H9 (cell line): ENCODE measurements at regions not wholly inside any gene's neighbourhood (a gene's known extent, or its start where the extent isn't known, plus 50 kb on each side); places are given as distances from the start of the nearest gene placed in this dataset.

Source experiments
- DNase-seq: peaks from one replicate; pipeline ENCODE4 v3.0.0-alpha.2; 2017
- H2AFZ ChIP-seq: one replicate; pipeline ENCODE4 v1.6.1; 2013; ENCODE audit warnings: mild to moderate bottlenecking, low read length, control low read depth, moderate library complexity
- H2AK5ac ChIP-seq: 2 replicates; pipeline ENCODE4 v1.6.1; 2013; ENCODE audit warnings: low read length, control low read depth, mixed read lengths; ENCODE audit not compliant: insufficient read length
- H2BK120ac ChIP-seq: one replicate; pipeline ENCODE4 v1.6.1; 2013; ENCODE audit warnings: low read depth, mild to moderate bottlenecking, low read length, control low read depth, inconsistent platforms; ENCODE audit not compliant: poor library complexity, severe bottlenecking
- H2BK12ac ChIP-seq: 2 replicates; pipeline ENCODE4 v1.6.1; 2013; ENCODE audit warnings: low read length, control low read depth, mixed read lengths, low read depth; ENCODE audit not compliant: insufficient read length
- H2BK15ac ChIP-seq: 2 replicates; pipeline ENCODE4 v1.6.1; 2013; ENCODE audit warnings: low read depth, low read length, control low read depth
- H2BK20ac ChIP-seq: one replicate; pipeline ENCODE4 v1.6.1; 2013; ENCODE audit warnings: low read depth, mild to moderate bottlenecking, low read length, control low read depth, inconsistent platforms; ENCODE audit not compliant: poor library complexity, severe bottlenecking
- H2BK5ac ChIP-seq: 2 replicates; pipeline ENCODE4 v1.6.1; 2013; ENCODE audit warnings: low read length, control low read depth, mixed read lengths; ENCODE audit not compliant: insufficient read length
- H3K14ac ChIP-seq: 2 replicates; pipeline ENCODE4 v1.6.1; 2013; ENCODE audit warnings: low read length, control low read depth; ENCODE audit not compliant: insufficient read depth
- H3K18ac ChIP-seq: 2 replicates; pipeline ENCODE4 v1.6.1; 2013; ENCODE audit warnings: low read depth, mild to moderate bottlenecking, mixed read lengths, low read length, control low read depth; ENCODE audit not compliant: insufficient read length
- H3K23ac ChIP-seq: 2 replicates; pipeline ENCODE4 v1.6.1; 2013; ENCODE audit warnings: low read length, control low read depth, mixed read lengths, low read depth; ENCODE audit not compliant: insufficient read length
- H3K23me2 ChIP-seq: 2 replicates; pipeline ENCODE4 v1.6.1; 2013; ENCODE audit warnings: low read depth, mild to moderate bottlenecking, mixed read lengths, low read length, control low read depth; ENCODE audit not compliant: insufficient read length, poor library complexity, severe bottlenecking
- H3K27ac ChIP-seq: 2 replicates; pipeline ENCODE4 v1.5.1; 2013; ENCODE audit warnings: low read length, control low read depth, mixed read lengths, low read depth; ENCODE audit not compliant: insufficient read length
- H3K27me3 ChIP-seq: 2 replicates; pipeline ENCODE4 v1.6.1; 2013; ENCODE audit warnings: low read length, control low read depth, inconsistent platforms; ENCODE audit not compliant: insufficient read depth
- H3K4ac ChIP-seq: 2 replicates; pipeline ENCODE4 v1.6.1; 2013; ENCODE audit warnings: low read depth, mild to moderate bottlenecking, control low read depth, inconsistent platforms, low read length, moderate library complexity
- H3K4me1 ChIP-seq: 2 replicates; pipeline ENCODE4 v1.6.1; 2013; ENCODE audit warnings: low read length, control low read depth, inconsistent platforms; ENCODE audit not compliant: insufficient read depth
- H3K4me2 ChIP-seq: 2 replicates; pipeline ENCODE4 v1.6.1; 2013; ENCODE audit warnings: low read length, control low read depth, mixed read lengths; ENCODE audit not compliant: insufficient read length, insufficient read depth
- H3K56ac ChIP-seq: 2 replicates; pipeline ENCODE4 v1.6.1; 2013; ENCODE audit warnings: low read depth, mild to moderate bottlenecking, mixed read lengths, low read length, control low read depth; ENCODE audit not compliant: insufficient read length
- H3K79me1 ChIP-seq: 2 replicates; pipeline ENCODE4 v1.6.1; 2013; ENCODE audit warnings: low read depth, mild to moderate bottlenecking, moderate library complexity, low read length, control low read depth, inconsistent platforms; ENCODE audit not compliant: insufficient read depth, poor library complexity, severe bottlenecking
- H3K79me2 ChIP-seq: 2 replicates; pipeline ENCODE4 v1.6.1; 2013; ENCODE audit warnings: low read length, control low read depth, inconsistent platforms; ENCODE audit not compliant: insufficient read depth
- H3K9ac ChIP-seq: 2 replicates; pipeline ENCODE4 v1.6.1; 2013; ENCODE audit warnings: low read length, control low read depth, mixed read lengths; ENCODE audit not compliant: insufficient read length; ENCODE audit errors: extremely low read depth
- H3K9me3 ChIP-seq: one replicate; pipeline ENCODE4 v1.6.1; 2013; ENCODE audit warnings: low read depth, low read length, inconsistent platforms; ENCODE audit not compliant: control insufficient read depth
- H3T11ph ChIP-seq: one replicate; pipeline ENCODE4 v1.6.1; 2013; ENCODE audit warnings: mild to moderate bottlenecking, low read length, control low read depth, inconsistent platforms
- H4K20me1 ChIP-seq: one replicate; pipeline ENCODE4 v1.6.1; 2013; ENCODE audit not compliant: control insufficient read depth, insufficient read length, insufficient read depth
- H4K5ac ChIP-seq: 2 replicates; pipeline ENCODE4 v1.6.1; 2013; ENCODE audit warnings: low read depth, mild to moderate bottlenecking, mixed read lengths, low read length, control low read depth; ENCODE audit not compliant: insufficient read length
- H4K8ac ChIP-seq: replicated peaks from 2 replicates; pipeline ENCODE4 v1.6.1; 2013; ENCODE audit warnings: low read length, control low read depth, mixed read lengths, low read depth; ENCODE audit not compliant: insufficient read length
- H4K91ac ChIP-seq: 2 replicates; pipeline ENCODE4 v1.6.1; 2013; ENCODE audit warnings: low read depth, mild to moderate bottlenecking, moderate library complexity, mixed read lengths, low read length, control low read depth; ENCODE audit not compliant: insufficient read length
- H3K27ac Mint-ChIP-seq, 3 experiments: 2 replicates in 2 of 3; 3 replicates in 1 of 3; pipeline ENCODE4 v1.8.0; 2020 to 2021; ENCODE audit warnings: mixed read lengths in 3 of 3, mild to moderate bottlenecking in 1 of 3, moderate library complexity in 1 of 3
- H3K27me3 Mint-ChIP-seq: 2 replicates; pipeline ENCODE4 v1.8.0; 2021; ENCODE audit warnings: low read depth, mild to moderate bottlenecking, moderate library complexity, mixed read lengths
- H3K36me3 Mint-ChIP-seq, 3 experiments: 2 replicates in 2 of 3; 3 replicates in 1 of 3; pipeline ENCODE4 v1.8.0; 2020 to 2021; ENCODE audit warnings: low read depth in 3 of 3, mixed read lengths in 3 of 3; ENCODE audit not compliant: insufficient read depth in 1 of 3
- H3K4me1 Mint-ChIP-seq, 2 experiments: 2 replicates each; pipeline ENCODE4 v1.8.0; 2020; ENCODE audit warnings: mixed read lengths in 2 of 2
- H3K4me3 Mint-ChIP-seq, 2 experiments: 2 replicates in 1 of 2; 3 replicates in 1 of 2; pipeline ENCODE4 v1.8.0; 2020 to 2021; ENCODE audit warnings: mild to moderate bottlenecking in 2 of 2, mixed read lengths in 2 of 2, moderate library complexity in 1 of 2
- H3K9me3 Mint-ChIP-seq, 2 experiments: 2 replicates in 1 of 2; 3 replicates in 1 of 2; pipeline ENCODE4 v1.8.0; 2020; ENCODE audit warnings: mild to moderate bottlenecking in 2 of 2, mixed read lengths in 2 of 2, moderate library complexity in 1 of 2
- WGBS: extraction: QIAGEN DNeasy Blood & Tissue Kit; methylation state at CpG from one replicate; pipeline ENCODE4 v1.1.7; 2013; ENCODE audit warnings: missing lambda C conversion rate, low lambda C conversion rate, mixed read lengths; ENCODE audit not compliant: insufficient read length; ENCODE audit errors: extremely low coverage; 5-methylcytosine and 5-hydroxymethylcytosine counted together
- TF ChIP-seq, protein P1 (sequence below): fragments of 200-600 bp; sonication (generic); conservative IDR thresholded peaks from 3 replicates; pipeline ENCODE4 v1.8.0; 2021; ENCODE audit warnings: antibody characterized with exemption, mild to moderate bottlenecking

DNA sequence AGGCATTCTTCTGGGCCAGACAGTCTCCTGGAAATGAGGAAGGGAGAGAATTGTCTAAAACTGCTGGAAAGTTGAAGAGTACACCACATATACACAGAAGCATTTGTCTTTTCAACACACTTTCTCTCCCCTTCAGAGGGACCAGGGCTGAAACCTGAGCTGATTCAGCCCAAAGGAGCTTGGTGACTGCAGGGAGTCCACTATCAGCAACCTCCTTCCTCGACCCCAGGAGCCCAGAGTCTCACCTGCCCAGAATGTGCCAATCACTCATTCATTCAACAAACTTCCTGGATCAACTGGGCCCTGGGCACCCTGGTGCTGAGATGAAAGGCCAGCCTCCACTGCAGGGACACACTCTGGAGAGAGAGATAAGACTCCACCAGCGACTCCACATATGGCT is 128.9 kb upstream of the VSTM2B start:
- Histone ChIP-seq H3T11ph (no peak overlapping the region), H3K27ac (no peak overlapping the region), H4K8ac (no peak overlapping the region), H3K79me2 (no peaks in the 10 kb centered on the region), H3K4ac (no peak overlapping the region), H3K27me3 (no peaks in the 10 kb centered on the region), H3K23ac (no peak overlapping the region), H3K14ac (no peak overlapping the region), H3K56ac (no peak overlapping the region), H2BK15ac (no peak overlapping the region), H2BK12ac (no peak overlapping the region), H3K4me1 (no peaks in the 10 kb centered on the region), H3K4me2 (no peak overlapping the region), H3K9me3 (no peaks in the 10 kb centered on the region), H2BK120ac (no peak overlapping the region), H3K9ac (no peak overlapping the region), H4K5ac (no peak overlapping the region), H4K20me1 (no peaks in the 10 kb centered on the region), H2BK5ac (no peak overlapping the region), H3K18ac (no peak overlapping the region), H2BK20ac (no peak overlapping the region), H2AFZ (no peak overlapping the region), H3K23me2 (no peaks in the 10 kb centered on the region), H4K91ac (no peak overlapping the region), H2AK5ac (no peak overlapping the region), H3K79me1 (no peaks in the 10 kb centered on the region)
- Mint-ChIP-seq H3K36me3 (peaks cover 0 to under 1% (median under 1%) of the 10 kb centered on the region in 3 experiments; a peak in 1 of 7 replicates), H3K4me1 (peaks cover 31 to 39% of the 10 kb centered on the region in 2 experiments), H3K4me3 (no peak overlapping the region; a peak in 1 of 5 replicates), H3K27ac (peak overlapping the region in 1 of 3 experiments; percentile 39; a peak in 1 of 7 replicates), H3K27me3 (peaks cover 20% of the 10 kb centered on the region), H3K9me3 (peaks cover under 1 to 1% of the 10 kb centered on the region in 2 experiments; a peak in 4 of 5 replicates)
- TF ChIP-seq, protein P1, sequence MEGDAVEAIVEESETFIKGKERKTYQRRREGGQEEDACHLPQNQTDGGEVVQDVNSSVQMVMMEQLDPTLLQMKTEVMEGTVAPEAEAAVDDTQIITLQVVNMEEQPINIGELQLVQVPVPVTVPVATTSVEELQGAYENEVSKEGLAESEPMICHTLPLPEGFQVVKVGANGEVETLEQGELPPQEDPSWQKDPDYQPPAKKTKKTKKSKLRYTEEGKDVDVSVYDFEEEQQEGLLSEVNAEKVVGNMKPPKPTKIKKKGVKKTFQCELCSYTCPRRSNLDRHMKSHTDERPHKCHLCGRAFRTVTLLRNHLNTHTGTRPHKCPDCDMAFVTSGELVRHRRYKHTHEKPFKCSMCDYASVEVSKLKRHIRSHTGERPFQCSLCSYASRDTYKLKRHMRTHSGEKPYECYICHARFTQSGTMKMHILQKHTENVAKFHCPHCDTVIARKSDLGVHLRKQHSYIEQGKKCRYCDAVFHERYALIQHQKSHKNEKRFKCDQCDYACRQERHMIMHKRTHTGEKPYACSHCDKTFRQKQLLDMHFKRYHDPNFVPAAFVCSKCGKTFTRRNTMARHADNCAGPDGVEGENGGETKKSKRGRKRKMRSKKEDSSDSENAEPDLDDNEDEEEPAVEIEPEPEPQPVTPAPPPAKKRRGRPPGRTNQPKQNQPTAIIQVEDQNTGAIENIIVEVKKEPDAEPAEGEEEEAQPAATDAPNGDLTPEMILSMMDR, result no peak
- WGBS, result no CpG with 5 or more reads among the region's 2 CpGs
- no peak for DNase-seq
